GM19372 (cell line): ENCODE measurements at regions not wholly inside any gene's neighbourhood (a gene's known extent, or its start where the extent isn't known, plus 50 kb on each side); places are given as distances from the start of the nearest gene placed in this dataset.
"Not testable (repeated sequence)": the region's sequence is repeated elsewhere in the genome, so short reads cannot be mapped to it uniquely, and the experiment has no call there.

Experiments
- ATAC-seq: cut with Tn5 transposase; IDR thresholded peaks from one replicate; pipeline ENCODE4 v1.9.1; 2021; ENCODE audit warnings: mild to moderate bottlenecking, low read depth, moderate library complexity; ENCODE audit not compliant: unreplicated experiment

GRCh38 chr9:42239445-42240260, 56.2 kb downstream of the SPATA31A6 start:
- not testable (repeated sequence) for ATAC-seq

- ATAC-seq: not testable (repeated sequence)
Observed at GRCh38 chr9:42240261-42240579, 56.8 kb downstream of the SPATA31A6 start.

- ATAC-seq: not testable (repeated sequence)
Observed at GRCh38 chr9:42243211-42243610, 59.8 kb downstream of the SPATA31A6 start.

GRCh38 chr9:42243822-42244221, 60.4 kb downstream of the SPATA31A6 start:
- not testable (repeated sequence) for ATAC-seq

- not testable (repeated sequence) for ATAC-seq
Observed at GRCh38 chr9:42268729-42269128, 85.3 kb downstream of the SPATA31A6 start.

GRCh38 chr9:42269171-42269570, 85.7 kb downstream of the SPATA31A6 start:
- ATAC-seq: not testable (repeated sequence)

- ATAC-seq: not testable (repeated sequence)
Observed at GRCh38 chr9:42273191-42273590, 89.7 kb downstream of the SPATA31A6 start.

- no peak for ATAC-seq
Observed at GRCh38 chr9:42275141-42275540, 91.7 kb downstream of the SPATA31A6 start.

- not testable (repeated sequence) for ATAC-seq
Observed at GRCh38 chr9:42282531-42283178, 99.2 kb downstream of the SPATA31A6 start.

- not testable (repeated sequence) for ATAC-seq
Observed at GRCh38 chr9:42283179-42283543, 99.7 kb downstream of the SPATA31A6 start.

GRCh38 chr9:42286145-42286845, 102.8 kb downstream of the SPATA31A6 start:
- ATAC-seq: not testable (repeated sequence)

GRCh38 chr9:42288002-42288864, 104.8 kb downstream of the SPATA31A6 start:
- not testable (repeated sequence) for ATAC-seq

- ATAC-seq: not testable (repeated sequence)
Observed at GRCh38 chr9:42288865-42289229, 105.4 kb downstream of the SPATA31A6 start.

GRCh38 chr9:42300124-42300523, 116.7 kb downstream of the SPATA31A6 start:
- not testable (repeated sequence) for ATAC-seq

- not testable (repeated sequence) for ATAC-seq
Observed at GRCh38 chr9:42306625-42307024, 123.2 kb downstream of the SPATA31A6 start.

- ATAC-seq: not testable (repeated sequence)
Observed at GRCh38 chr9:42307449-42307848, 124.0 kb downstream of the SPATA31A6 start.

- not testable (repeated sequence) for ATAC-seq
Observed at GRCh38 chr9:42310972-42311371, 127.5 kb downstream of the SPATA31A6 start.

- not testable (repeated sequence) for ATAC-seq
Observed at GRCh38 chr9:42316026-42316425, 132.6 kb downstream of the SPATA31A6 start.

GRCh38 chr9:42317677-42318076, 134.2 kb downstream of the SPATA31A6 start:
- ATAC-seq: not testable (repeated sequence)

- not testable (repeated sequence) for ATAC-seq
Observed at GRCh38 chr9:42323084-42323809, 139.8 kb downstream of the SPATA31A6 start.
